ENCODE measurements at regions not wholly inside any gene's neighbourhood (a gene's known extent, or its start where the extent isn't known, plus 50 kb on each side); places are given as distances from the start of the nearest gene placed in this dataset.

- H3K4me2 ChIP-seq (ENCODE audit: control insufficient read depth, extremely low read depth, insufficient read depth, low read depth, low read length) = no peak overlapping the region
- DNase-seq (ENCODE audit: low read depth, low spot score) (no peak), FAIRE-seq (no peak)
- no peaks in the 10 kb centered on the region for H3K27me3 ChIP-seq (ENCODE audit: control insufficient read depth, extremely low read depth, insufficient read depth, low read length)
- TF ChIP-seq CTCF (optimal IDR thresholded peaks at IDR 0.05 in 1 of 3, IDR thresholded peaks at IDR 0.05 in 1 of 3, conservative IDR thresholded peaks at IDR 0.05 in 1 of 3; ENCODE audit: extremely low read depth in 1 of 3, insufficient read depth in 2 of 3, low read length in 3 of 3) (no peak), EZH2 (IDR thresholded peaks at IDR 0.05; ENCODE audit: low read length) (no peak)
- H3K4me1 ChIP-seq (ENCODE audit: control insufficient read depth, extremely low read depth, insufficient read depth, low read length) = no peaks in the 10 kb centered on the region
- H3K27ac ChIP-seq (ENCODE audit: control insufficient read depth, insufficient read depth, low read length) = no peak overlapping the region
- no peaks in the 10 kb centered on the region for H3K79me2 ChIP-seq (ENCODE audit: control insufficient read depth, insufficient read depth, low read length)
- no peak overlapping the region for H3K4me3 ChIP-seq (ENCODE audit: control insufficient read depth in 2 of 3, extremely low read depth in 1 of 3, insufficient read depth in 2 of 3, low read depth in 1 of 3, low read length in 3 of 3)
- no peak overlapping the region for H3K9ac ChIP-seq (ENCODE audit: control insufficient read depth, extremely low read depth, insufficient read depth, low read length)
- dilution Hi-C loops (cut with MboI; ENCODE audit: extremely low pct_ligation_motif_present, low sequenced_read_pairs) = no loop called here
- no peaks in the 10 kb centered on the region for H3K9me3 ChIP-seq (ENCODE audit: control insufficient read depth, low read depth, low read length)
- no peaks in the 10 kb centered on the region for H4K20me1 ChIP-seq (ENCODE audit: control insufficient read depth, extremely low read depth, insufficient read depth, low read length)
- H3K9me1 ChIP-seq (ENCODE audit: control insufficient read depth, extremely low read depth, insufficient read depth, low read length) = no peaks in the 10 kb centered on the region
- H2AFZ ChIP-seq (ENCODE audit: control insufficient read depth, low read length) = no peak overlapping the region
- H3K36me3 ChIP-seq (ENCODE audit: control insufficient read depth in 2 of 2, extremely low read depth in 1 of 2, insufficient read depth in 2 of 2, low read length in 2 of 2) = no peaks in the 10 kb centered on the region
These were observed 1048.6 kb upstream of the SEMA6A start for GRCh38 chr5:117623042-117623805.

- H2AFZ ChIP-seq (ENCODE audit: control insufficient read depth, low read length) = no peak overlapping the region
- TF ChIP-seq EZH2 (IDR thresholded peaks at IDR 0.05; ENCODE audit: low read length) = no peak
- TF ChIP-seq CTCF (optimal IDR thresholded peaks at IDR 0.05 in 1 of 3, IDR thresholded peaks at IDR 0.05 in 1 of 3, conservative IDR thresholded peaks at IDR 0.05 in 1 of 3; ENCODE audit: extremely low read depth in 1 of 3, insufficient read depth in 2 of 3, low read length in 3 of 3) = no peak
- H3K79me2 ChIP-seq (ENCODE audit: control insufficient read depth, insufficient read depth, low read length) = no peaks in the 10 kb centered on the region
- no peak for DNase-seq (ENCODE audit: low read depth, low spot score)
- no peak for FAIRE-seq
- H3K4me2 ChIP-seq (ENCODE audit: control insufficient read depth, extremely low read depth, insufficient read depth, low read depth, low read length) = no peak overlapping the region
- no peaks in the 10 kb centered on the region for H3K27me3 ChIP-seq (ENCODE audit: control insufficient read depth, extremely low read depth, insufficient read depth, low read length)
- no peak overlapping the region for H3K4me3 ChIP-seq (ENCODE audit: control insufficient read depth in 2 of 3, extremely low read depth in 1 of 3, insufficient read depth in 2 of 3, low read depth in 1 of 3, low read length in 3 of 3)
- H3K9me1 ChIP-seq (ENCODE audit: control insufficient read depth, extremely low read depth, insufficient read depth, low read length) = no peaks in the 10 kb centered on the region
- H3K9me3 ChIP-seq (ENCODE audit: control insufficient read depth, low read depth, low read length) = no peaks in the 10 kb centered on the region
- no peak overlapping the region for H3K9ac ChIP-seq (ENCODE audit: control insufficient read depth, extremely low read depth, insufficient read depth, low read length)
- dilution Hi-C loops (cut with MboI; ENCODE audit: extremely low pct_ligation_motif_present, low sequenced_read_pairs) = no loop called here
- H3K27ac ChIP-seq (ENCODE audit: control insufficient read depth, insufficient read depth, low read length) = no peak overlapping the region
- H3K36me3 ChIP-seq (ENCODE audit: control insufficient read depth in 2 of 2, extremely low read depth in 1 of 2, insufficient read depth in 2 of 2, low read length in 2 of 2) = no peaks in the 10 kb centered on the region
- no peaks in the 10 kb centered on the region for H4K20me1 ChIP-seq (ENCODE audit: control insufficient read depth, extremely low read depth, insufficient read depth, low read length)
- no peaks in the 10 kb centered on the region for H3K4me1 ChIP-seq (ENCODE audit: control insufficient read depth, extremely low read depth, insufficient read depth, low read length)
These were observed 1047.3 kb upstream of the SEMA6A start for GRCh38 chr5:117621921-117622320.

All from keratinocyte (primary cell).